ENCODE measurements at regions not wholly inside any gene's neighbourhood (a gene's known extent, or its start where the extent isn't known, plus 50 kb on each side); places are given as distances from the start of the nearest gene placed in this dataset.

GRCh38 chr1:96002969-96003964 is 718.3 kb upstream of the PTBP2 start:
- DNase-seq (ENCODE audit: extremely low read depth, low read depth), result no peak
- TF ChIP-seq CTCF (IDR thresholded peaks at IDR 0.05; ENCODE audit: low read depth, low read length), result no peak

GRCh38 chr1:96009831-96010434 is 711.7 kb upstream of the PTBP2 start:
- no peak for TF ChIP-seq CTCF (IDR thresholded peaks at IDR 0.05; ENCODE audit: low read depth, low read length)
- no peak for DNase-seq (ENCODE audit: extremely low read depth, low read depth)

GRCh38 chr1:96011606-96012005 is 710.0 kb upstream of the PTBP2 start:
- TF ChIP-seq CTCF (IDR thresholded peaks at IDR 0.05; ENCODE audit: low read depth, low read length), result no peak
- DNase-seq (ENCODE audit: extremely low read depth, low read depth), result no peak

- no peak for DNase-seq (ENCODE audit: extremely low read depth, low read depth)
- no peak for TF ChIP-seq CTCF (IDR thresholded peaks at IDR 0.05; ENCODE audit: low read depth, low read length)
Measured at GRCh38 chr1:96016219-96016618, 705.4 kb upstream of the PTBP2 start.

- no peak for DNase-seq (ENCODE audit: extremely low read depth, low read depth)
- no peak for TF ChIP-seq CTCF (IDR thresholded peaks at IDR 0.05; ENCODE audit: low read depth, low read length)
Measured at GRCh38 chr1:96020378-96020777, 701.2 kb upstream of the PTBP2 start.

GRCh38 chr1:96025062-96025461 is 696.5 kb upstream of the PTBP2 start:
- no peak for DNase-seq (ENCODE audit: extremely low read depth, low read depth)
- no peak for TF ChIP-seq CTCF (IDR thresholded peaks at IDR 0.05; ENCODE audit: low read depth, low read length)

GRCh38 chr1:96028071-96028470 is 693.5 kb upstream of the PTBP2 start:
- no peak for DNase-seq (ENCODE audit: extremely low read depth, low read depth)
- TF ChIP-seq CTCF (IDR thresholded peaks at IDR 0.05; ENCODE audit: low read depth, low read length), result no peak

Data from AG09319 (cell line).